Peyer's patch (tissue), 4 donors: ENCODE measurements at regions not wholly inside any gene's neighbourhood (a gene's known extent, or its start where the extent isn't known, plus 50 kb on each side); places are given as distances from the start of the nearest gene placed in this dataset.

Experiments used
- POLR2A ChIP-seq, 2 donors: fragments of 450-650 bp; IDR thresholded peaks; one replicate each; pipeline ENCODE4 v1.5.1; 2017; ENCODE audit warnings: antibody characterized with exemption in 2 of 2, mild to moderate bottlenecking in 2 of 2, moderate library complexity in 2 of 2
- TF ChIP-seq, protein P1 (sequence below), 6 experiments: fragments of 450-650 bp in 4 of 6; fragments of 200-600 bp in 2 of 6; sonication (generic) in 1 of 6; IDR thresholded peaks; one replicate each; pipeline ENCODE4 v1.5.1; 2017 to 2019; ENCODE audit warnings: antibody characterized with exemption in 6 of 6, mild to moderate bottlenecking in 3 of 6, moderate library complexity in 1 of 6

DNA sequence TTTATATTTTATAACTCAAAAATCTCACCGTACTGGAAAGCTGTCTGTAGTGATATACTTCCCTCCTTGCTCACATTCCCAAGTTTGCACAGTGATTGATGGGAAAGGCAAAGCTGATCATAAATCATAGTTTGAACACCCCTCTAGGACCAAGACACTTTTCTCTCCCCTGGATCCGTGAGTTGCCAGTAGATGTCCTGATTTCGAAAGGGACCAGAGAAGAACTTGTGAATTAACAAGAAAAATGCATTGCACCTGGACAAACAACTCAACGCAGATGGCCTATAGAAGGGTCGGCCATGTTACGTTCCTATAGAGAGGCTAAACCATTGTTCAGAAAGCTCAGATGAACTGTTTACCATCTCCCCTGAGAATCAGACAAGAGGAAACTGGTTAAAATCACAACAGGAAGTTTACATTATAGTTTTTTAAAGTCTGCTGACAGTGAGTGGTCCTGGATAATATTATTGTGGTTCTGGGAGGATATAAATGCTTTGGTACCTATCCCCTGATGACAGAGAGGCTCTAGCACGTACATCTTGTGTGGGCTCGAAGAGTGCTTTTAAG lies 124.0 kb upstream of the SLC45A1 start:
- TF ChIP-seq, protein P1, sequence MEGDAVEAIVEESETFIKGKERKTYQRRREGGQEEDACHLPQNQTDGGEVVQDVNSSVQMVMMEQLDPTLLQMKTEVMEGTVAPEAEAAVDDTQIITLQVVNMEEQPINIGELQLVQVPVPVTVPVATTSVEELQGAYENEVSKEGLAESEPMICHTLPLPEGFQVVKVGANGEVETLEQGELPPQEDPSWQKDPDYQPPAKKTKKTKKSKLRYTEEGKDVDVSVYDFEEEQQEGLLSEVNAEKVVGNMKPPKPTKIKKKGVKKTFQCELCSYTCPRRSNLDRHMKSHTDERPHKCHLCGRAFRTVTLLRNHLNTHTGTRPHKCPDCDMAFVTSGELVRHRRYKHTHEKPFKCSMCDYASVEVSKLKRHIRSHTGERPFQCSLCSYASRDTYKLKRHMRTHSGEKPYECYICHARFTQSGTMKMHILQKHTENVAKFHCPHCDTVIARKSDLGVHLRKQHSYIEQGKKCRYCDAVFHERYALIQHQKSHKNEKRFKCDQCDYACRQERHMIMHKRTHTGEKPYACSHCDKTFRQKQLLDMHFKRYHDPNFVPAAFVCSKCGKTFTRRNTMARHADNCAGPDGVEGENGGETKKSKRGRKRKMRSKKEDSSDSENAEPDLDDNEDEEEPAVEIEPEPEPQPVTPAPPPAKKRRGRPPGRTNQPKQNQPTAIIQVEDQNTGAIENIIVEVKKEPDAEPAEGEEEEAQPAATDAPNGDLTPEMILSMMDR (IDR thresholded peaks at IDR 0.05): no peak
- no peak for TF ChIP-seq POLR2A (IDR thresholded peaks at IDR 0.05)
